22Rv1 (cell line): ENCODE measurements at regions not wholly inside any gene's neighbourhood (a gene's known extent, or its start where the extent isn't known, plus 50 kb on each side); places are given as distances from the start of the nearest gene placed in this dataset.

Source experiments
- H3K27ac ChIP-seq: fragments of 450-650 bp; 2 replicates; pipeline ENCODE4 v1.5.1; 2017
- CTCF ChIP-seq: fragments of 450-650 bp; IDR thresholded peaks from 2 replicates; pipeline ENCODE4 v1.5.1; 2017; ENCODE audit warnings: mild to moderate bottlenecking
- ZFX ChIP-seq: fragments of 450-650 bp; IDR thresholded peaks from 2 replicates; pipeline ENCODE4 v1.6.1; 2017; ENCODE audit warnings: antibody characterized with exemption, borderline replicate concordance

- H3K27ac ChIP-seq: no peak overlapping the region
- TF ChIP-seq ZFX (no peak), CTCF (no peak)
Observed at GRCh38 chr5:86407711-86408110, 210.0 kb upstream of the COX7C start.

- no peak overlapping the region for H3K27ac ChIP-seq
- no peak for TF ChIP-seq CTCF
- no peak for TF ChIP-seq ZFX
Observed at GRCh38 chr5:86411596-86411995, 206.1 kb upstream of the COX7C start.

GRCh38 chr5:86427158-86427557 lies 190.6 kb upstream of the COX7C start:
- TF ChIP-seq ZFX: no peak
- no peak for TF ChIP-seq CTCF
- no peak overlapping the region for H3K27ac ChIP-seq

- no peak overlapping the region for H3K27ac ChIP-seq
- TF ChIP-seq CTCF (no peak), ZFX (no peak)
Observed at GRCh38 chr5:86439593-86440110, 178.1 kb upstream of the COX7C start.

- TF ChIP-seq CTCF: no peak
- TF ChIP-seq ZFX: no peak
Observed at GRCh38 chr5:86442036-86442745, 175.6 kb upstream of the COX7C start.

GRCh38 chr5:86447362-86447761 lies 170.4 kb upstream of the COX7C start:
- TF ChIP-seq CTCF (no peak), ZFX (no peak)
- H3K27ac ChIP-seq: no peak overlapping the region

More at GRCh38 chr5:86442036-86442745, 175.6 kb upstream of the COX7C start:
- no peak overlapping the region for H3K27ac ChIP-seq

GRCh38 chr5:86452251-86452650 lies 165.5 kb upstream of the COX7C start:
- no peak for TF ChIP-seq ZFX
- H3K27ac ChIP-seq: no peak overlapping the region
